ENCODE measurements at regions not wholly inside any gene's neighbourhood (a gene's known extent, or its start where the extent isn't known, plus 50 kb on each side); places are given as distances from the start of the nearest gene placed in this dataset.

GRCh38 chr11:130581646-130582045, 133.2 kb downstream of the ADAMTS15 start:
- intact Hi-C loops (cut with DNase I; ENCODE audit: low total_unique reads), result no loop called here
- no peaks in the 10 kb centered on the region for H3K36me3 ChIP-seq
- H3K4me3 ChIP-seq, result no peak overlapping the region
- no peak for DNase-seq
- no peak for TF ChIP-seq POLR2AphosphoS5 (IDR thresholded peaks at IDR 0.05)
- no peak for TF ChIP-seq CTCF (IDR thresholded peaks at IDR 0.05 in 8 of 11, conservative IDR thresholded peaks at IDR 0.05 in 3 of 11)
- TF ChIP-seq POLR2A (IDR thresholded peaks at IDR 0.05), result no peak
- H3K27me3 ChIP-seq (replicated peaks in 1 of 7), result no peaks in the 10 kb centered on the region
- H3K27ac ChIP-seq, result no peak overlapping the region
- no peaks in the 10 kb centered on the region for H3K9me3 ChIP-seq
- WGBS, 5 donors, result 61 to 89% (median 78%) methylated on average over 2 of the region's 2 CpGs
- no peaks in the 10 kb centered on the region for H3K4me1 ChIP-seq

DNA sequence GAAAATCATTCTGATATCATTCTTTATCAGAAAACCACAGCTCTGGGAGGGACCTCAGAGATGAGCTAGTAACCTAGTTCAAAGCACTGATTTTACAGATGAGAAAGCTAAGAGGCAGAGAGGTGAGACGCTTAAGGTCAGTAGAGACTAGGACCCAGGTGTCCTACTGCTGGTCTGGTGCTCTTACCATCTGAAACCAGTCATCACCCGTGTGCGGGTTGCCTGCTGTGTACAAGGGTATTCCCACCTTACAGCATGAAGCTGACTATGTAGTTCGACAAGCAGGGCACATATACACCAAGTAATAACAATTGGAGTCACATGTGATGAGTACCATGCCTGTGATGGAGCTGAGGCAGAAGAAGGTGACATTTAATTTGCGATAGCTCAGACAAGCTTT, 133.7 kb downstream of the ADAMTS15 start:
- intact Hi-C loops (cut with DNase I; ENCODE audit: low total_unique reads), result no loop called here
- DNase-seq, result no peak
- H3K27ac ChIP-seq, result no peak overlapping the region
- TF ChIP-seq POLR2A (IDR thresholded peaks at IDR 0.05) (no peak), POLR2AphosphoS5 (IDR thresholded peaks at IDR 0.05) (no peak), CTCF (IDR thresholded peaks at IDR 0.05 in 8 of 11, conservative IDR thresholded peaks at IDR 0.05 in 3 of 11) (no peak)
- WGBS, 5 donors, result 88 to 92% (median 90%) methylated on average over 5 of the region's 5 CpGs
- H3K4me1 ChIP-seq, result no peaks in the 10 kb centered on the region
- peaks cover 0 to 3% (median 0%) of the 10 kb centered on the region in 8 donors for H3K9me3 ChIP-seq
- no peaks in the 10 kb centered on the region for H3K36me3 ChIP-seq
- H3K27me3 ChIP-seq (replicated peaks in 1 of 7), result no peaks in the 10 kb centered on the region
- no peak overlapping the region for H3K4me3 ChIP-seq

DNA sequence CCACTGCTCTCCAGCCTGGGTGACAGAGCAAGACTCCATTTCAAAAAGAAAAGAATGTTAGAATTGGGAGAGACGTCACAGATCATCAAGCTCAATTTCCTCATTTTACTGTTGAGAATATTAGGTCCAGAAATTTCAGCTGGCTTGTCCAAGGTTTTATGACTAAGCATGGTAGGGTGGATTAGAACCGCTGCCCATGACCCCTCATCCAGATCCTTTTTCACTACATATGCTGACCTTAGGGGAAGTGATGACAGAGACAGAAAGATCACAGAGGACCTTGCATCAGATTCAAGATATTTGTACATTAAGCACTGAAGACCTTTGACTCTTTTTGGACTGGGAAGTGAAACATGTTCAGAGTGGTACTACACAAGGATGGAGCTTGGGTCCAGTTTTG, 134.5 kb downstream of the ADAMTS15 start:
- Histone ChIP-seq H3K4me1 (no peaks in the 10 kb centered on the region), H3K27me3 (replicated peaks in 1 of 7) (no peaks in the 10 kb centered on the region), H3K4me3 (no peak overlapping the region), H3K36me3 (no peaks in the 10 kb centered on the region), H3K9me3 (peaks cover 0 to 3% (median 0%) of the 10 kb centered on the region in 8 donors), H3K27ac (no peak overlapping the region)
- TF ChIP-seq POLR2AphosphoS5 (IDR thresholded peaks at IDR 0.05), result no peak
- no peak for TF ChIP-seq CTCF (IDR thresholded peaks at IDR 0.05 in 8 of 11, conservative IDR thresholded peaks at IDR 0.05 in 3 of 11)
- no peak for TF ChIP-seq POLR2A (IDR thresholded peaks at IDR 0.05)
- no peak for DNase-seq
- 68 to 82% (median 75%) methylated on average over 2 of the region's 2 CpGs for WGBS, 5 donors
- intact Hi-C loops (cut with DNase I; ENCODE audit: low total_unique reads), result no loop called here

- TF ChIP-seq POLR2AphosphoS5 (IDR thresholded peaks at IDR 0.05) (no peak), CTCF (IDR thresholded peaks at IDR 0.05 in 8 of 11, conservative IDR thresholded peaks at IDR 0.05 in 3 of 11) (no peak), POLR2A (IDR thresholded peaks at IDR 0.05) (no peak)
- H3K27me3 ChIP-seq (replicated peaks in 1 of 7), result no peaks in the 10 kb centered on the region
- H3K4me3 ChIP-seq, result no peak overlapping the region
- intact Hi-C loops (cut with DNase I; ENCODE audit: low total_unique reads), result no loop called here
- peaks cover 0 to 3% (median 0%) of the 10 kb centered on the region in 8 donors for H3K9me3 ChIP-seq
- no peak for DNase-seq
- H3K4me1 ChIP-seq, result no peaks in the 10 kb centered on the region
- H3K27ac ChIP-seq, result no peak overlapping the region
- H3K36me3 ChIP-seq, result no peaks in the 10 kb centered on the region
- 74 to 86% (median 81%) methylated on average over 4 of the region's 4 CpGs for WGBS, 5 donors
These were observed 135.4 kb downstream of the ADAMTS15 start for GRCh38 chr11:130583801-130584211.

All from spleen (tissue), 11 donors.